Type B pancreatic cell (in vitro differentiated cells): ENCODE measurements at regions not wholly inside any gene's neighbourhood (a gene's known extent, or its start where the extent isn't known, plus 50 kb on each side); places are given as distances from the start of the nearest gene placed in this dataset.
"Not testable (repeated sequence)": the region's sequence is repeated elsewhere in the genome, so short reads cannot be mapped to it uniquely, and the experiment has no call there.

Experiments
- DNase-seq: peaks from one replicate; pipeline ENCODE4 v3.0.0; 2021; ENCODE audit warnings: mixed read lengths; ENCODE audit not compliant: unreplicated experiment; ENCODE audit errors: extremely low spot score
- H3K27ac Mint-ChIP-seq: 2 replicates; pipeline ENCODE4 v1.8.0; 2021; ENCODE audit warnings: mild to moderate bottlenecking, mixed read lengths
- H3K27me3 Mint-ChIP-seq: 2 replicates; pipeline ENCODE4 v1.8.0; 2021; ENCODE audit warnings: mixed read lengths
- H3K36me3 Mint-ChIP-seq: 2 replicates; pipeline ENCODE4 v1.8.0; 2021; ENCODE audit warnings: mixed read lengths
- H3K4me1 Mint-ChIP-seq: one replicate; pipeline ENCODE4 v1.8.0; 2021; ENCODE audit warnings: mixed read lengths; ENCODE audit not compliant: unreplicated experiment
- H3K4me3 Mint-ChIP-seq: 2 replicates; pipeline ENCODE4 v1.8.0; 2021; ENCODE audit warnings: mild to moderate bottlenecking, mixed read lengths
- H3K9me3 Mint-ChIP-seq: 2 replicates; pipeline ENCODE4 v1.8.0; 2021; ENCODE audit warnings: mixed read lengths
- TF ChIP-seq, protein P1 (sequence below): fragments of 200-600 bp; sonication (generic); conservative IDR thresholded peaks from 2 replicates; pipeline ENCODE4 v1.5.0; 2021; ENCODE audit warnings: antibody characterized with exemption, mild to moderate bottlenecking

DNA sequence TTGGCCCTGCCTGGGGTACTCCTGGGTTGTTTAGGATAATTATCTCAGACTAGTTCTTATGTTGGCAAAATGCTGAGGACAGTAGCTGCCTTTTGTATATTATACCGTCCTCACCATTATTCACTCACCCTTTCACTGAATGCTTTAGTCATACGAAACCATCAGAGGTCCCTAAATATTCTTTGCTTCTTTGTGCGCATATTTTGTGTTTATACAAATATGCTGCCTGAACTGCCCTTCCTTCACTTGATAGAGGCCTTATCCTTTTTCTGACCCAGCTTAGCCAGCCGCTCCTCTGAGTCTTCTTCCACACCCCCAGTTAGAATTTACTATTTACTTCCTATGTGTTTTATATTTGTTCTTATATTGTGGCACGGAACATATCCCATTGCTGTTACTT lies 70.2 kb upstream of the OSBPL3 start:
- H3K4me1 Mint-ChIP-seq = no peaks in the 10 kb centered on the region
- no peak overlapping the region for H3K4me3 Mint-ChIP-seq
- no peak overlapping the region for H3K27ac Mint-ChIP-seq
- TF ChIP-seq, protein P1, sequence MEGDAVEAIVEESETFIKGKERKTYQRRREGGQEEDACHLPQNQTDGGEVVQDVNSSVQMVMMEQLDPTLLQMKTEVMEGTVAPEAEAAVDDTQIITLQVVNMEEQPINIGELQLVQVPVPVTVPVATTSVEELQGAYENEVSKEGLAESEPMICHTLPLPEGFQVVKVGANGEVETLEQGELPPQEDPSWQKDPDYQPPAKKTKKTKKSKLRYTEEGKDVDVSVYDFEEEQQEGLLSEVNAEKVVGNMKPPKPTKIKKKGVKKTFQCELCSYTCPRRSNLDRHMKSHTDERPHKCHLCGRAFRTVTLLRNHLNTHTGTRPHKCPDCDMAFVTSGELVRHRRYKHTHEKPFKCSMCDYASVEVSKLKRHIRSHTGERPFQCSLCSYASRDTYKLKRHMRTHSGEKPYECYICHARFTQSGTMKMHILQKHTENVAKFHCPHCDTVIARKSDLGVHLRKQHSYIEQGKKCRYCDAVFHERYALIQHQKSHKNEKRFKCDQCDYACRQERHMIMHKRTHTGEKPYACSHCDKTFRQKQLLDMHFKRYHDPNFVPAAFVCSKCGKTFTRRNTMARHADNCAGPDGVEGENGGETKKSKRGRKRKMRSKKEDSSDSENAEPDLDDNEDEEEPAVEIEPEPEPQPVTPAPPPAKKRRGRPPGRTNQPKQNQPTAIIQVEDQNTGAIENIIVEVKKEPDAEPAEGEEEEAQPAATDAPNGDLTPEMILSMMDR = no peak
- DNase-seq = no peak
- peaks cover 4% of the 10 kb centered on the region for H3K27me3 Mint-ChIP-seq
- no peaks in the 10 kb centered on the region for H3K36me3 Mint-ChIP-seq
- H3K9me3 Mint-ChIP-seq = no peaks in the 10 kb centered on the region

- Mint-ChIP-seq H3K36me3 (no peaks in the 10 kb centered on the region), H3K27ac (no peak overlapping the region), H3K4me1 (no peaks in the 10 kb centered on the region), H3K27me3 (no peaks in the 10 kb centered on the region), H3K9me3 (no peaks in the 10 kb centered on the region), H3K4me3 (no peak overlapping the region)
- TF ChIP-seq, protein P1 = no peak
- DNase-seq = no peak
These were observed 68.5 kb upstream of the OSBPL3 start for GRCh38 chr7:25048444-25048834.

DNA sequence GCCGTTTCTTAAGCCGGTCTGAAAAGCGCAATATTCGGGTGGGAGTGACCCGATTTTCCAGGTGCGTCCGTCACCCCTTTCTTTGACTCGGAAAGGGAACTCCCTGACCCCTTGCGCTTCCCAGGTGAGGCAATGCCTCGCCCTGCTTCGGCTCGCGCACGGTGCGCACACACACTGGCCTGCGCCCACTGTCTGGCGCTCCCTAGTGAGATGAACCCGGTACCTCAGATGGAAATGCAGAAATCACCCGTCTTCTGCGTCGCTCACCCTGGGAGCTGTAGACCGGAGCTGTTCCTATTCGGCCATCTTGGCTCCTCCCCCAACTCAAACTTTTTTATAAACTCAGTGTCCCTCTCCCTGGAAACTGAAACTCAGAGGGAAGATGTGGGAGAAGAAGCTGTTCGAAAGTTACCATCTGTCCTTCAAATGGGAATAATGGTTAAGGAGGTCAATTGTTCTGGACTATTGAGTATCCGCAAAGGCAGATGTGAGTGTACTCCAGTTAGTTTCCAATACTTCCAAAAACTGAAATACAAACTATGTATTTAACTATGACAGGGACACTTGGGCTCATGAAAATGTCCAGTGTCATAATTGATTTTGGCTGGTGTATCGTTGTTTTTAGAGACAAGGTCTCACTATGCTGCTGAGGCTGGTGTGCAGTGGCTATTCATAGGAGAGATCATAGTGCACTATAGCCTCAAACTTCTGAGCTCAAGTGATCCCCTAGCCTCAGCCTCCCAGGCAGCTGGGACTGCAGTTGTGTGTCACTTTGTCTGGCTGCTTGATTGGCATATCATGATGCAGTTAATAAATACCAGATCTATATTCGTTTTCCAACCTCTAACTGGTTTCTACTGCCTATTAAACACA lies 67.8 kb upstream of the OSBPL3 start:
- H3K4me1 Mint-ChIP-seq, H3K27ac Mint-ChIP-seq, H3K27me3 Mint-ChIP-seq: not testable (repeated sequence)

GRCh38 chr7:25037325-25037724 lies 57.3 kb upstream of the OSBPL3 start:
- Mint-ChIP-seq H3K9me3 (peaks cover 11% of the 10 kb centered on the region), H3K4me3 (no peak overlapping the region), H3K27me3 (peaks cover 5% of the 10 kb centered on the region), H3K36me3 (no peaks in the 10 kb centered on the region), H3K27ac (no peak overlapping the region), H3K4me1 (no peaks in the 10 kb centered on the region)
- TF ChIP-seq, protein P1 = no peak
- DNase-seq = no peak

More for the DNA sequence above, 67.8 kb upstream of the OSBPL3 start:
- peak overlapping the region; percentile 68 for H3K4me3 Mint-ChIP-seq
- H3K9me3 Mint-ChIP-seq, DNase-seq, H3K36me3 Mint-ChIP-seq: not testable (repeated sequence)

DNA sequence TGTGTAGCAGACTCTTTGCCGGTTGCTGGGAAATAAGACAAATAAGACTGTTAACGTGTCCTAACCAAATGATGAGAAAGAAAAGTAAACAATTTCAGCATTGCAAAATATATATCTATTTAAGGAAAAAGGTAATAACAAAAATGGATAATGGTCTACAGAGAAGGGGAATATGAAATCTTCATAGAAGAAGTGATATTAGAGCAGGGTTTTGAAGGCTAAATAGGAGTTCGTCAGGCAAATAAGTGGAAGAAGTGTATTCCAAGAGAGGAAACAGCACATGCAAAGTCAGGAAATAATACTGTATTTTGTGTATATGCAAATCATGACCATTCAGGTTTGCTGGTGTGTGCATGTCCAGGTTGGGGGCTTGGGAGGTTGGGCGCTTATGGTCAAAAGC lies 55.3 kb upstream of the OSBPL3 start:
- H3K27me3 Mint-ChIP-seq = peaks cover 8% of the 10 kb centered on the region
- no peaks in the 10 kb centered on the region for H3K36me3 Mint-ChIP-seq
- H3K4me1 Mint-ChIP-seq = no peaks in the 10 kb centered on the region
- H3K9me3 Mint-ChIP-seq = peaks cover 11% of the 10 kb centered on the region
- H3K27ac Mint-ChIP-seq = no peak overlapping the region
- no peak overlapping the region for H3K4me3 Mint-ChIP-seq
- no peak for DNase-seq
- TF ChIP-seq, protein P1 = no peak

DNA sequence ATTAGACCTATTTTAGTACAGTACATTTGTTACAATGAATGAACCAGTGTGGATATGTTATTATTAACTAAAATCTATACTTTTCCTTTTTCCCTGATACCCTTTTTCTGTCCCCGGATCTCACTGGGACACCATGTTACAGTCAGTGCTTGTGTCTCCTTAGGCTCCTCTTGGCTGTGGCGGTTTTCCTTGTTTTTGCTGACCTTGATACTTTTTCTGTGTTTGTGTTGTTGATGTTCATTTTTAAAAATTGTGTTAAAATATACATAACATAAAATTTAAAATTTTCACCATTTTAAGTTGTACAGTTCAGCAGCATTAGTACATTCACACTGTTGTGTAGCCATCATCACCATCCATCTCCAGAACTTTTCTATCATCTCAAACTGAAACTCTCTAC lies 54.2 kb upstream of the OSBPL3 start:
- TF ChIP-seq, protein P1 = no peak
- no peak overlapping the region for H3K4me3 Mint-ChIP-seq
- peaks cover 11% of the 10 kb centered on the region for H3K9me3 Mint-ChIP-seq
- peaks cover 8% of the 10 kb centered on the region for H3K27me3 Mint-ChIP-seq
- no peak for DNase-seq
- no peak overlapping the region for H3K27ac Mint-ChIP-seq
- H3K36me3 Mint-ChIP-seq = no peaks in the 10 kb centered on the region
- no peaks in the 10 kb centered on the region for H3K4me1 Mint-ChIP-seq
